Prostate gland (tissue), 2 donors: ENCODE measurements at regions not wholly inside any gene's neighbourhood (a gene's known extent, or its start where the extent isn't known, plus 50 kb on each side); places are given as distances from the start of the nearest gene placed in this dataset.

Experiments
- CTCF ChIP-seq, 4 experiments: fragments of 200-600 bp in 2 of 4; fragments of 450-650 bp in 2 of 4; sonication (generic) in 2 of 4; IDR thresholded peaks; 1 replicate in 3 of 4; 2 replicates in 1 of 4; pipeline ENCODE4 v1.5.1; 2016 to 2019; ENCODE audit warnings: antibody characterized with exemption in 4 of 4, mild to moderate bottlenecking in 2 of 4, moderate library complexity in 2 of 4
- POLR2A ChIP-seq: fragments of 450-650 bp; IDR thresholded peaks from one replicate; pipeline ENCODE4 v1.6.1; 2016; ENCODE audit warnings: antibody characterized with exemption, mild to moderate bottlenecking
- POLR2AphosphoS5 ChIP-seq: sonication (generic); formaldehyde crosslinking; IDR thresholded peaks from one replicate; pipeline ENCODE4 v1.6.1; 2017; ENCODE audit warnings: antibody characterized with exemption

- TF ChIP-seq CTCF (IDR thresholded peaks at IDR 0.05) (no peak), POLR2AphosphoS5 (no peak), POLR2A (no peak)
Observed at GRCh38 chr10:35821339-35821911, 179.3 kb upstream of the FZD8 start.
